ENCODE measurements at regions not wholly inside any gene's neighbourhood (a gene's known extent, or its start where the extent isn't known, plus 50 kb on each side); places are given as distances from the start of the nearest gene placed in this dataset.
"Not testable (repeated sequence)": the region's sequence is repeated elsewhere in the genome, so short reads cannot be mapped to it uniquely, and the experiment has no call there.

DNA sequence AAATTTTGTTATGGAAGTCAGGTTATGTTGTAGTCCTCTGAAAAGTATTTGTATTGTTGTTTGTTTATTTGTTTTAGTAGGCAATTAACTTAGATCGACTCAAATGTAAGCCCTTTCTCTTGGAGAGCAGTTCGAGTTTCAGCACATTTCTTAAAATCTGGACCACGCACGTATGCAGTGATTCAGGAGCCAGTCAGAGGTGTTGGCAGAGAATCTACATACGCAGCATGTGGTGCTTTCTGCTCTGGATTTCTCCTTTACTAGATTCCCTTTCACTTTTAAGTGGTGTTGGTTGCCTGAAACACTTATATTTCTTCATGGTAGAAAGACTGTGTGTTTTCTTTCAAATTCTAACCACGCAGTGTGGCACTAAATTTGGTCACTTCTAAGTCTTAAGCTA lies 773.9 kb upstream of the LRATD1 start:
- no peak for DNase-seq (ENCODE audit: low read depth in 2 of 2)

DNA sequence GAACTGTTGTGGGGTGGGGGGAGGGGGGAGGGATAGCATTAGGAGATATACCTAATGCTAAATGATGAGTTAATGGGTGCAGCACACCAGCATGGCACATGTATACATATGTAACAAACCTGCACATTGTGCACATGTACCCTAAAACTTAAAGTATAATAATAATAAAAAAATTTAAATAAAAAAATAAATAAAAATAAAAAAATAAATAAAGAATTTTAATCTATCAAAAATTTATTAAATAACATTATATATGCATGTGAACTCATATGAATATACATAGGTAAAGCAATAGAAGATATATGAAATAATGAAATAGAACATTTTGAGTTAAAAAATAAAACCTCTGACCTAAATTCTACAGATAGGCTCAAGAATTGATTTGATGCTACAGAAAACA lies 764.2 kb upstream of the LRATD1 start:
- DNase-seq (ENCODE audit: low read depth in 2 of 2): not testable (repeated sequence)

DNA sequence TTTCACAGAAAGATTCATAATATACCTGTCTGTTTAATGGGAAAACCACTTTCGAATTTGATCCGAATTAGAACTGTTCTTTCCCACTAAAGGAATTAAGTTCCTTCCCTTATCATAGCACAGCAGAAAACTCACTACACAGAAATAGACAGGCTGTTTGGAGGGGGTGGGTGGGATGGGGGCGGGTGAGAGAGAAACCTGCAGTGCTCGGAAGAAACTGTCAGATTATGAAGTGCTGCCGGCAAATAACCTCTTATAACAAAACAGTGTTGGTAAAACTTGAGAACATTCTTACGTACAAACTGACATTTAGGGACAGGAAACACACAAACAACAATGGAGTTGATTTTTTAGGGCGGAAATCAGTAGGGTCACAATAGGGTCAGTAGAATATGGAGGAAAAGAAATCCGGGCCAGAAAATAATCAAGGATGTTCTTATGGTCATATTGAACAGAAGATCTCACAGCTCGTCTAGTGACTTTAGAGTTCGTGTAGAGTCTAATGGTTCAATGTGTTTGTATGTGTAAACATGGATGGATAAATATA lies 756.0 kb upstream of the LRATD1 start:
- no peak for DNase-seq (ENCODE audit: low read depth in 2 of 2)

DNA sequence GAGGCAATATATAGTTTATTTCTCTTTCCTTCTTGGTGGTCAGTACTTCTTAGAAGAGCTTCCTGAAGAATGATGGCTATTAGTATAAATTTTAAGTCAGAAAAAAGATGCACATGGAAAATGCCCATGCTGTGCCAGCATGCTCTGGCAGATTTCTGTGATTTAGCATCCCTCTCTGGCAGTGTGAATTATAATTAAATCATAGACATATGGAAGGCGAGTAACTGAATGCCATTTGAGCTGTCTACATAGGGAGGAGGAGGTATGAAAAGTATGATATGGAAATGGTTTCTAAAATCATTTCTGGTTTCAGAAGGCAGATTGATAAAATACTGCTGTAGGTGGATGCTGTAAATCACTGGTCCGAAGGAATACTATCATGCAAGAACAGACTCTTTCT lies 754.9 kb upstream of the LRATD1 start:
- DNase-seq (ENCODE audit: low read depth in 2 of 2): no peak

DNA sequence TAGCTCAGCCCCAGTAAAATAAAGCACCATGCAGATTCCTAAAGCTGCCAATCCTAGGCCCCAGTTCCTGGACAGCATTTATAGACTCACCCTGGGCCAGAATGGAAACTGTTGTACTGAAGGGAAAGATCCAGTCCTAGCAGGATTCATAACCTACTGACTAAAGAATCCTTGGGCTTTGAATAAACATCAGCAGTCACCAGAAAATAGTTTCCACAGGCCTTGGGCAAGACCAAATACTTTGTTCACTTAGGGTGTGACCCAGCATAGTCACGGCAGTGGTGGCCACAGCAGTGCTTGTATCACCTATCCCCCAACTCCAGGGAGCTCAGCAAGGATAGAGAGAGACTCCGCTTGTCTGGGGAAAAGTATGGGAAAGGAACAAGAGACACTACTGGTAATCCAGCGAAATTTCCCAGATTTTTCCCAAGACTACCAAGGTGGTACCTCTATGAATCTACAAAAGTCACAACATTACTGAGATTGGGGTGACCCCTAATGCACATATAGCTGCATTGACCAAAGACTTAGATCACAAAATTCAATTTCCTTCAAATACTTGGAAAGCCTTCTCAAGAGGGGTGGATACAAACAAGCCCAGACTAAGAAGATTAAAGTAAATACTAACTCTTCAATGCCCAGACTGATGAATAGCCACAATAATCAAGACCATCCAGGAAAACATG lies 748.1 kb upstream of the LRATD1 start:
- DNase-seq (ENCODE audit: low read depth in 2 of 2): no peak

DNA sequence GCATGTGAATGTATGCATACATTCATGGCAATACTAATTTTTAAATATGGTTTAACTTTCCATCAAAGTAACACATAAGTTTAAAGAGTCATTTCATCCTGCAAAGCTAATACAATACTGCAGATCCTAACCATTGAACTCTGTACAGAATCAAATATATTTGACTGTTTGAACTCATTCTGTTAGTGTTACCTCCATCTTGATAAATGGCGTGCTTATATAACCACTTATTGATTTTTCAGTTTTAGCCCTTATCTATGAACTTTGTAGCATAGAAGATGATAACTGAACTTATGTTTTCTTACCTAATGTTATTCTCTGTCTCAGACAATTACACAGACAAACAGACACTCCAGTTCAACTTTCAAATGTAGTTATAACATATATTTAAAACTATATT lies 731.0 kb upstream of the LRATD1 start:
- no peak for DNase-seq (ENCODE audit: low read depth in 2 of 2)

DNA sequence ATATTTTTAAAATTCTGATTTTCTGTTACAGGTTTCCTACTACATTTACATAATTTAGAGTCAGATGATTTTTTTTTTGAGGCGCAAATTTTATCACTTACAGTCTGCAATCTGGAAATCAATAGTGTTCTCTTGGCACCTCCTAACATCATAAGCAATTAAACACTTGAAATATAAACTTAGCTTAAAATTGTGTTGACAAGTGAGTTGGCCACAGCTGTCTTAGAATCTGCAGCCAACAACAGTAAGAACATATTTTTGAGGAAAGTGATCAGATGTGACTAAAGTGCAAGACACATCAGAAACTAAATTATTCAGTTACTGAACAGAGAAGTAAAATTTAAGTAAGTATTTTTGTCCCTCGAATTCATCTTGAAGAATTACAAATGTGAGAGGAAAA lies 726.7 kb upstream of the LRATD1 start:
- DNase-seq (ENCODE audit: low read depth in 2 of 2): no peak

DNA sequence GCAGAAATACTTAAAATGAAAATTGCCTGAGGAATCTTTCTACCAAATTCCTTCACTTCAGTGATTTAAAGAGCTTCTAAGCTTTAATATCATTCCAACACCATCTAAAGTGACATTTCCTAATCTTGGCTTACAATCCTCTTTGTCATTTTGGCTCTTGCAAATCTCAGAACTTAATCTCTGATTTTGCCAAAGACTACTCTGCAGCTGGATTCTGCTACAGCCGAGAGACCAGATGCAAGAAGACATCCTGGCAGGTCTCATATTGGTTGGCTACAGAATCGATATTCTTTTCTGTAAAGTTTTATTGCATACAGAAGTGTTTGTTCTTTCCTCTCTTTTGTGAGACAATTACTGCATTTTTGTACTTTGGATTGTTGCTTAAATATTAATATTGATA lies 716.5 kb upstream of the LRATD1 start:
- no peak for DNase-seq (ENCODE audit: low read depth in 2 of 2)

DNA sequence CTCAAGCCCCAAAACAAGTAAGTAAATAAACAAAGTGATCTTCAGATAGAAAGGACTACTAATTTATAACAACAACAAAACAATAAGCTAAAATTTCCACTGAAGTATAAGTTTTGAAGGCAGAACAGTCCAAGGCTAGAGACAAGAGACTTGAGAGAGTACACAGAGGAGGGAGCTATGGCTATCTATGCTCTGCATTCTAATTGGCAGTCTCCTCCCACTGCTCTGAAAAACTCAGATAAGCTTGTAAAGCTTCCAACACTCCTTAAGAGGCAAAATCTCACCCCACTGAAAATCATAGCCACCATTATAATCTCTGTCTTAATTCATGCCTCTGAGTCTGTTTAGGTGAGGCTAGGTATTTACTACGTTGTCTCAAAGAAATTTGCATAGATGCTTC lies 714.6 kb upstream of the LRATD1 start:
- no peak for DNase-seq (ENCODE audit: low read depth in 2 of 2)

DNA sequence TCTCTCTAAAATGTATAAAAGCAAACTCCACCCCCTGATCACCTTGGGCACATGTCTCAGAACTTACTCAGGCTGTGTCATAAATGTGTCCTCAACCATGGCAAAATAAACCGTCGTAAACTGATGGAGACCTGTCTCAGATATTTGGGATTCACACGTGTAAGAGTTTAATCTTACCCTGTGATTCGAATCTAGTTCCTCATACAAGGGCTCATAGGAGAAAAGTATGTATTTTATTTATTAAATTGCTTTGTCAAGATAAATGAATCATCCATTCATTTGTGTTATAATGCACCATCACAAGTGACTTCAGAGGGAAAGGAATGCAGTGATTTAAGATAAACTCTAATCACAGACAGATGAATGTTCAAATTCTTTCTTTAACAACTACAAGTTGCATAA lies 712.5 kb upstream of the LRATD1 start:
- no peak for DNase-seq (ENCODE audit: low read depth in 2 of 2)

DNA sequence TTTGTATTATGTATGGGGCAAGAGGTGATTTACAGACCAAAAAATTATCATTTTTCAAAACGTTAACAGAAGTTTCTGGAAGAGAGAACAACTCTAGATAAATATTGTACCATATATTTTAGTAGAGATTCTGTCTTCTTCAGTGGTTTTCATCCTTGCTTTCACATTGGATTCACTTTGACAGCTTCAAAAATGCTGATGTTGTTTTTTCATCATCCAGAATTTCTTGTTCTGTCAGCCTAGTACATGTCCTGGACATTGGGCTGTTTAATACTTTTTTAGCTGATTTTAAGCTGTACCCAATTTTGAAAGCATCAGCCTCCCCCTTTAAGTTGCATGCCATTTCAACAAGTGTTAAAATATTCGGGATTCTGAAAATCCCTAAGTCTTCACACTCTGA lies 711.3 kb upstream of the LRATD1 start:
- DNase-seq (ENCODE audit: low read depth in 2 of 2): no peak

DNA sequence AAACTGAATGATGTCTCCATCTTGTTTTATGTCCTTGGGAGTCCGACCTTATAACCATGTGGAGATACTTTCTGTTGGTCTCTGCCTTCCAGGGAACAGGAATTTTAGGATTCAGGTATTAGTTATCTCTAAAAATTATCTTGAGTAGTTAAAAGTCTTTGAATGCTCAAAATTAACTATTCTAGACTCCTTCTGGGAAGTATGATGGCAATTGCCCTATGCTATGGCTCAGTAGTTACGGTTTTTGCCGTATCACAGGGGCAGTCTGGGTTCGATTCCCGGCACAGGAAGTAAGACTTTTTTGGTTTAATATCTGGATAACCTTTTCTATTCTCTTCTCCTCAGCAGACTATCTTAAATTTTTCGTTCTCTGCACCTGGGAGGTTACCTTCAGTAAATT lies 708.7 kb upstream of the LRATD1 start:
- no peak for DNase-seq (ENCODE audit: low read depth in 2 of 2)

DNA sequence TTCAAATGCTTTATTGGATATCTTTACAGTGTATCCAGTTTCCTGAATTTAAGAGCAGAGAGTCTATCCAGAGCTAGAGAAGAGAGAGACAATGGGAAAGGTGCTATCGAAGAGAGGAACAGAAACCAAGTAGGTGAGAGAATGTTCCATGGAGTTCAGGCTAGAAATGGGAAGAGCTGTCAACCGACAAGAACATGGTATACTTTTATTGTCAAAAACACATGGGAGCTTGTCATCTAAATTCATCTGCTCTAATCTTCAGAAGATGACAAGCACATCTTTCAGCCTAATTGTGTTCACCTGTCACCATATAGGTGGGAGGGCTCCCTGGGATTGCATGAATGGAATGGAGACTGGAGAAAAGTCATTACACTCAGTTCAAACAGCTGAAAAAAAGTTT lies 690.4 kb upstream of the LRATD1 start:
- DNase-seq (ENCODE audit: low read depth in 2 of 2): no peak

DNA sequence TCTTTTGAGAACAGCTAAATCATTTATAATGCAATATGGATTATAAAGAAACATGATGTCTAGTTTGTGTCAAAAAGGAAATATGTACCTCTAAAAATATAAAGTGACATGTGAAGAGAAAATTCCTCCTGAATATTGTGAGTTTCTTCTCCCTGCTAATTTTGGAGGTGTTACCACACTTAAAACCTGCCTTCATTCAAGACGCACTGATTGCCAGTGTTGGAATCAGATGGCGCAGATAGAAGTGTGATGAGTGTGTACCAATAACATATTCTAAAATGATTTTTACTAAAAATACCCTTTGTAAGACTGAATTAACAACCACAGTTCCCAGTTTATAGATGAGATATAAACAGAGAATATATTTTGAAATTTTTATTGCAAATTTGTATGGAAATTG lies 681.8 kb upstream of the LRATD1 start:
- no peak for DNase-seq (ENCODE audit: low read depth in 2 of 2)

DNA sequence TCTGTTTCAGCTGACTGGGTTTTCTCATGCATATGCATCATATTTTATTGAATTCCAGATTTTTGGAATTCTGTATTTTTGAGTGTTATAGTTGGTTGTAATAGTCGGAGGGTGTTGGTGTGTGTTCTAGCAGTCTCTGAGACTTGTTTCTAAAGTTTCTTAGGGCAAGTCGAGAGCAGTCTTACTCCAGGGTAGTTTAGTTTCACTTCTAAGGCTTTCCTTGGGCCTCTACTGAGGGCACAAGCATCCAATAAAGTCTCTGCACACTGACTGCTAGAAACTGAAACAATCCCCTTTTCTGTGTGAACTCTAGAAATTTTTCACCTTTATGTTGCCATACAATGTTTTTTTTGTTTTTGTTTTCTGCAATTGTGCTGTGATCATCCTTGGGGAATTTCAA lies 663.7 kb upstream of the LRATD1 start:
- DNase-seq (ENCODE audit: low read depth in 2 of 2): no peak

DNA sequence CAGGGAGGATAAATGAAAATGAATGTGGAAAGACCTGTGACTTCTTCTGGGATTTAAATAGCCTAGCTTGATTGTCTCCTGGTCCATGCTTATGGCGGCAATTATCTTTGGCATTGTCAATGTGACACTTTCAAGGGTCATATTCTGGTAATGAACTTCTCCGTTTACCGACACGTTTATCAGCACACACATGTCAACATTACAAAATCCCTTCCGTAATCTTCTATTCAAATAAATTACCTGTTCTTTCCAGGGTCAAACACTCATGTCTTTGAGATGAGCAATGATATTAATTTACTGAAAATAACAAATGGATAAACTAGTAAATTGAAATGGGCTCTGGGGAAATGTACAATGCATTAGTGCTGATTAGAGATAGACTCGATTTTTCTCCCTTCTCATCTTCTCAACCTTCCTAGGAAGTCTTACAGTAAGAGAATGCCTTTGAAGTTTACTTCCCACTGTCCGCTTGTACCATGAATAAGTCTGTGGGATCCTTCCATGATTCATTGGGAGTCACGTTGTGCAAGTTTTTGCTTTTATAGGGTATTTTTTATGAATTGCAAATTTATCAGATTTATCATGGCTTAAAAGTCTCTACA lies 646.3 kb upstream of the LRATD1 start:
- no peak for DNase-seq (ENCODE audit: low read depth in 2 of 2)

DNA sequence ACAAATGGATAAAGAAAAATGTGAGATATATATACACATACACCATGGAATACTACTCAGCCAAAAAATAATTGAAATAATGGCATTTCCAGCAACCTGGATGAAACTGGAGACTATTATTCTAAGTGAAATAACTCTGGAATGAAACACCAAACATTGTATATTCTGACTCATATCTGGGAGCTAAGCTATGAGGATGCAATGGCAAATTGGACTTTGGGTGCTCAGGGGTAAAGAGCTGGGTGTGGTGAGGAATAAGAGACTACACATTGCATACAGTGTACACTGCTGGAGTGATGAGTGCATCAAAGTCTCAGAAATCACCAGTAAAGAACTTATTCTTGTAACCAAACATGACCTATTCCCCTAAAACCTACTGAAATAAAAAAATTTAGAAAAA lies 636.0 kb upstream of the LRATD1 start:
- no peak for DNase-seq (ENCODE audit: low read depth in 2 of 2)

DNA sequence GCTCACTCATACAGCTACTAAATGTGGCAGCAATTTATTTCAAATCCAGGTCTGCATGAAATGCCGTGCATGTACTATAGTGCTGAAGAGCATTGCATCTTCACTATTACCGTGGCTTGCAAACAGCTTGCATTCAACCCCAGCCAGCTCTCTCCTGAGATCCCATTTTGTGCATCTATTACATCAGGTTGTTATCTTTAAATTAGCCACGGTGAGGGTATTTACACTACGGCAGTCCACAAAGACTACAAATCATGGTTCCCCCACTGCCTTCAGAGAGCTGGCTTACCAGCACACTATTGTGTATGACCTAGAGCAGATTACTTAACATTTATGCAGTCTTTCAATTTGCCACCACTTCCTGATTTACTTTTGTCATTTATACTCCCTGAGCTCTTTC lies 621.3 kb upstream of the LRATD1 start:
- no peak for DNase-seq (ENCODE audit: low read depth in 2 of 2)

DNA sequence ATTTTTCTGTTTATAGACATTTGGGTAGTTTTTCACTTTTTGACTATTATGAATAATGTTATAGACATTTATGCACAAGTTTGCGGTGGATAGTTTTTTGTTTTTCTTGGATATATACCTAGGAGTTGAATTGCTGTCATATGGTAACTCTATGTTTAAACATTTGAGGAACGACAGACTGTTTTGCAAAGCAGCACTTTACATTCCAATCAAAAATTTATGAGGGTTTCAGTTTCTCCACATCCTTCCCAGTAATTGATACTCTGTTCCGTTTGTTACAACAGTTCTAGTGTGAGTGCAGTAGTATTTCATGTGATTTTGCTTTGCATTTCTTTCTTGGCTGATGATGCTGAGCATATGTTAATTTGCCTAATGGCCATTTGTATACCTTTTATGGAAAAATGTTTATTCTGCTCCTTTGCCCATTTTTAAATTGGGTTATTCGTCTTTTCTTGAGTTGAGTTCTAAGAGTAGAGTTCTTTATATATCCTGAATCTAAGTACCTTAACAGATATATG lies 617.3 kb upstream of the LRATD1 start:
- DNase-seq (ENCODE audit: low read depth in 2 of 2): no peak

DNA sequence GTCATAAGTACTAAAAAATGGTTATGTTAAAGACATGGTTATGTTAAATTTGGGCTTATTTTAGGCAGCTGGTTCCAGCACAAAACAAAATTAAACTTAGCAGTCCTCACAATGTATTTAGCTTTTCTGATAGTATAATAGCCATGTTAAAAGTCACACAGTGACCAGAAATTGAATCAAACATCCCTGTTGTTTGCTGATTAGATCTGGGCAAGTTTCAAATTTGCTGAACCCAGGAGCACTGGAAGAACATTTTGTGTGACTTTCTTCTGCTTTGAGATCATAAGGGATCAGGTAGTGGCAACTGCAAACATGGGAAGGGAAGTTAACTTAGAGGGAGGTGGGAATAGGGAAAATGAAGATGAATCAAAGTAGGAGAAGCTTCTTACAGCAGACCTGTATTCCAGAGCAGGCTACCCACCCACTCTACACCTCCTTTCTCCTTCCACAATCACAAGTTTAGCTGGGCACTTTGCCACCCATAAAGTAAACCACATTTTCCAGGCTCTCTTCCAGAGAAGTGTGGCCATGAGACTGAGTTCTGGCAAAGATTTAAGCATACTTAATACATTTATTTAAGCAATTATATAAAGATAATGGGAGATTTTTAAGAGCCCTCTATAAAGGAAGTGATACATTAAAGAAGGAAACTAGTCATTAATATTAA lies 616.1 kb upstream of the LRATD1 start:
- no peak for DNase-seq (ENCODE audit: low read depth in 2 of 2)

DNA sequence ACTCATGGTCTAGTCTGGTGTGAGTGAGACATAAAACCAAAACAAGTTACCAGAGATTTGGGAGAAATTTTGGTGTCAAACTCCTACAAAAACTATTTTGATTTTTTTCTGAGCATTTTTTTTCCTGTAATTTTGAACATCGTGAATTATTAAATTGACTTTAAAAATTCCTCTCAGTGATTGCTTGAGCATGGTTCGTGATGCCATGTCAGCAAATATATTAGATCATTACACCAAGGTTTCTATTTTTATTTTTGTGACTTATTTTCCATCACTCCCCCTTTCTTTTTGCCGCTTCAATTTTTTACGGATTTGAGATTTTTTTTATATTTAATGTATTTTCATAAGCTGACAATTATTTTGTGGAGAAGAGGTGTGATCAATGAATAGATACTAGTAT lies 613.9 kb upstream of the LRATD1 start:
- no peak for DNase-seq (ENCODE audit: low read depth in 2 of 2)

DNA sequence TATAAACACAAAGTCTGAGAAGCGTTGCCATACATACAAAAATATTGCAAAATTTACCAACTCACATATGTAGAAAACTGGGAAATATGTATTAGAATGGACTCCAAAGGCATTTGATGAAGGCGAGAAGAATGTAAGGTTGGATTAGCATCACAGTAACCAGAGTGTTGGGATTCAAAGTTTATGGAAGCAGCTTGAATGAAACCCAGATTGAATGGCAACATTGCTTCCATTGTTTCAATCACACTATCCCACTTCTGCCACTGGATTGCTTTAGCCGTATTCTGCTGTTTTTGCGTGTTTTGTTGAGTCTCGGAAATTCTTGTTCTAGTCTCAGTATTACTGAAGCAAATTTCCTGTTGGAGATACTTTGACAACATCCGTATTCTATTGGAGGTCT lies 609.0 kb upstream of the LRATD1 start:
- DNase-seq (ENCODE audit: low read depth in 2 of 2): no peak

DNA sequence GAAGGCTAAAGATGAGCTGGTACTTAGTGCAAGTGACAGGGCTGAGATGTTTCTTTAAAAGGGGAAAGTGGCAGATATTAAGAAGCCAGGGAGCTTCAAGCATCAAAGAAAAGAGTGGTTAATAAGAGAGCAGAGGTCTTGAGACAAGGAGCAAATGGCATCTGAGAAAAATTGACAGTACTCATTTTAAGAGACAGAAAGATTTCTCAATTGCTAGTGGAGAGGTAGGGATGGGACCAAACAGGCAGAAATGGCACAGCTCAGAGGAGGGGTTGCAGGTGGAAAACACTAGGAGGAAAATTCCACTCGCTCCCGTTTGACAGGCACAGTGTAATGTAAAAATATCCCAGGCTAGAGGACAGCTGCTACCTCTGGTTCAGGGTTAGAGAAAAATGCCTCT lies 593.4 kb upstream of the LRATD1 start:
- DNase-seq (ENCODE audit: low read depth in 2 of 2): no peak

Data from stimulated activated CD8-positive, alpha-beta memory T cell treated with anti-CD3 and anti-CD28 coated beads, Interleukin-2, amount 100 ng/mL, for 1 hour (primary cell).